SK-N-SH treated with all-trans-retinoic acid at 6 μM for 48 hours (cell line): ENCODE measurements at regions not wholly inside any gene's neighbourhood (a gene's known extent, or its start where the extent isn't known, plus 50 kb on each side); places are given as distances from the start of the nearest gene placed in this dataset.

Experiments used
- ATAC-seq: fragments of 200-7000 bp; cut with Tn5 transposase; 3 replicates; pipeline ENCODE4 v1.9.1; 2020; ENCODE audit warnings: mild to moderate bottlenecking, moderate library complexity
- ARNTL ChIP-seq: fragments of 450-650 bp; formaldehyde crosslinking; IDR thresholded peaks from 2 replicates; pipeline ENCODE4 v1.5.0; 2020; ENCODE audit warnings: low read depth, mild to moderate bottlenecking, moderate library complexity, borderline replicate concordance
- CREB5 ChIP-seq: fragments of 250-450 bp; sonication (Bioruptor Pico); IDR thresholded peaks from 2 replicates; pipeline ENCODE4 v1.5.1; 2020; ENCODE audit warnings: low read depth, mild to moderate bottlenecking, moderate library complexity
- CSDC2 ChIP-seq: fragments of 250-450 bp; sonication (Bioruptor Pico); IDR thresholded peaks from 2 replicates; pipeline ENCODE4 v1.5.0; 2020; ENCODE audit warnings: mild to moderate bottlenecking, moderate library complexity
- CSRNP3 ChIP-seq: fragments of 250-450 bp; sonication (Bioruptor Pico); IDR thresholded peaks from 2 replicates; pipeline ENCODE4 v1.5.1; 2021; ENCODE audit warnings: mild to moderate bottlenecking, moderate library complexity
- ESRRG ChIP-seq: fragments of 250-450 bp; sonication (Bioruptor Pico); IDR thresholded peaks from 2 replicates; pipeline ENCODE4 v1.6.1; 2021; ENCODE audit warnings: mild to moderate bottlenecking
- ISL1 ChIP-seq: fragments of 250-450 bp; sonication (Bioruptor Pico); IDR thresholded peaks from 2 replicates; pipeline ENCODE4 v2.1.2; 2022; ENCODE audit warnings: mild to moderate bottlenecking, moderate library complexity
- OSR1 ChIP-seq: fragments of 250-450 bp; sonication (Bioruptor Pico); IDR thresholded peaks from 2 replicates; pipeline ENCODE4 v1.8.0; 2022; ENCODE audit warnings: moderate library complexity, mild to moderate bottlenecking, inconsistent platforms
- PATZ1 ChIP-seq: fragments of 250-450 bp; sonication (Bioruptor Pico); IDR thresholded peaks from 2 replicates; pipeline ENCODE4 v1.8.0; 2020; ENCODE audit warnings: mild to moderate bottlenecking, moderate library complexity, borderline replicate concordance
- POU6F1 ChIP-seq: fragments of 250-450 bp; sonication (Bioruptor Pico); IDR thresholded peaks from 2 replicates; pipeline ENCODE4 v1.8.0; 2021; ENCODE audit warnings: low read depth, mild to moderate bottlenecking, moderate library complexity, borderline replicate concordance
- PPARA ChIP-seq: fragments of 250-450 bp; sonication (Bioruptor Pico); IDR thresholded peaks from 2 replicates; pipeline ENCODE4 v1.5.0; 2020; ENCODE audit warnings: mild to moderate bottlenecking, borderline replicate concordance
- RARB ChIP-seq: fragments of 250-450 bp; sonication (Bioruptor Pico); IDR thresholded peaks from 2 replicates; pipeline ENCODE4 v1.8.0; 2021; ENCODE audit warnings: mild to moderate bottlenecking, moderate library complexity
- SNAI2 ChIP-seq: fragments of 250-450 bp; sonication (Bioruptor Pico); IDR thresholded peaks from 2 replicates; pipeline ENCODE4 v1.5.0; 2020; ENCODE audit warnings: mild to moderate bottlenecking, moderate library complexity
- TSHZ2 ChIP-seq: fragments of 250-450 bp; sonication (Bioruptor Pico); IDR thresholded peaks from 2 replicates; pipeline ENCODE4 v1.5.0; 2020; ENCODE audit warnings: mild to moderate bottlenecking, moderate library complexity
- ZC3H10 ChIP-seq: fragments of 250-450 bp; sonication (Bioruptor Pico); IDR thresholded peaks from 2 replicates; pipeline ENCODE4 v1.5.1; 2021; ENCODE audit warnings: mild to moderate bottlenecking, moderate library complexity
- ZFP3 ChIP-seq: fragments of 250-450 bp; sonication (Bioruptor Pico); IDR thresholded peaks from 2 replicates; pipeline ENCODE4 v1.5.0; 2020; ENCODE audit warnings: mild to moderate bottlenecking, moderate library complexity
- ZFP30 ChIP-seq: fragments of 450-650 bp; formaldehyde crosslinking; IDR thresholded peaks from 2 replicates; pipeline ENCODE4 v1.5.0; 2022; ENCODE audit warnings: mild to moderate bottlenecking, moderate library complexity
- ZNF565 ChIP-seq: fragments of 450-650 bp; formaldehyde crosslinking; conservative IDR thresholded peaks from 2 replicates; pipeline ENCODE4 v1.5.0; 2020; ENCODE audit warnings: low read depth, mild to moderate bottlenecking, moderate library complexity
- ZNF70 ChIP-seq: fragments of 450-650 bp; formaldehyde crosslinking; IDR thresholded peaks from 2 replicates; pipeline ENCODE4 v1.5.0; 2020; ENCODE audit warnings: mild to moderate bottlenecking, moderate library complexity
- ZNF8 ChIP-seq: fragments of 450-650 bp; formaldehyde crosslinking; IDR thresholded peaks from 2 replicates; pipeline ENCODE4 v1.5.0; 2020; ENCODE audit warnings: mild to moderate bottlenecking, moderate library complexity

- TF ChIP-seq POU6F1 (CRISPR knock-in tag), result no peak
- TF ChIP-seq ZNF565 (CRISPR knock-in tag), result no peak
- no peak for TF ChIP-seq SNAI2 (CRISPR knock-in tag)
These were observed 169.8 kb downstream of the SUCLA2 start (continued) for GRCh38 chr13:47831265-47831664.

GRCh38 chr13:47829690-47830089, 171.4 kb downstream of the SUCLA2 start:
- peak; percentile 29; the same call in 1 of the 2 replicates for TF ChIP-seq ISL1 (CRISPR knock-in tag)
- TF ChIP-seq ZFP3 (CRISPR knock-in tag), result no peak
- ATAC-seq, result peak; percentile 81

GRCh38 chr13:47826471-47826870, 174.6 kb downstream of the SUCLA2 start:
- ATAC-seq, result peak; percentile 47
- no peak for TF ChIP-seq ISL1 (CRISPR knock-in tag)
- TF ChIP-seq CSDC2 (CRISPR knock-in tag), result no peak
- TF ChIP-seq ZFP3 (CRISPR knock-in tag), result no peak
- no peak for TF ChIP-seq RARB (CRISPR knock-in tag)
- TF ChIP-seq ZNF565 (CRISPR knock-in tag), result no peak
- TF ChIP-seq ZC3H10, result no peak
- no peak for TF ChIP-seq CSRNP3
- no peak for TF ChIP-seq ZNF8 (CRISPR knock-in tag)
- TF ChIP-seq OSR1 (CRISPR knock-in tag), result no peak
- TF ChIP-seq SNAI2 (CRISPR knock-in tag), result no peak
- TF ChIP-seq ESRRG (CRISPR knock-in tag), result no peak
- no peak for TF ChIP-seq ZNF70
- TF ChIP-seq POU6F1 (CRISPR knock-in tag), result no peak
- TF ChIP-seq ARNTL (CRISPR knock-in tag), result no peak
- no peak for TF ChIP-seq PATZ1 (CRISPR knock-in tag)
- no peak for TF ChIP-seq TSHZ2
- no peak for TF ChIP-seq PPARA (CRISPR knock-in tag)
- TF ChIP-seq CREB5, result no peak
- TF ChIP-seq ZFP30 (CRISPR knock-in tag), result no peak
